ENCODE measurements at regions not wholly inside any gene's neighbourhood (a gene's known extent, or its start where the extent isn't known, plus 50 kb on each side); places are given as distances from the start of the nearest gene placed in this dataset.

- TF ChIP-seq CTCF (conservative IDR thresholded peaks at IDR 0.05) = no peak
- no peak for TF ChIP-seq EZH2 (IDR thresholded peaks at IDR 0.05; ENCODE audit: low read depth)
Measured at GRCh38 chr7:149654588-149654987, 118.8 kb downstream of the ZNF467 start.
